Astrocyte (in vitro differentiated cells and primary cell): ENCODE measurements at regions not wholly inside any gene's neighbourhood (a gene's known extent, or its start where the extent isn't known, plus 50 kb on each side); places are given as distances from the start of the nearest gene placed in this dataset.

Experiments used
- DNase-seq: peaks from one replicate; pipeline ENCODE4 v3.0.0-alpha.2; 2010; ENCODE audit warnings: low read depth
- FAIRE-seq: peaks from 2 replicates; lab custom pipeline; 2011; peaks lifted over from hg19 to GRCh38; lab: Jason Lieb, UNC
- H2AFZ ChIP-seq: 2 replicates; pipeline ENCODE4 v1.6.0; 2012; ENCODE audit warnings: low read depth, low read length, inconsistent platforms
- H3K27ac ChIP-seq: 2 replicates; pipeline ENCODE4 v1.5.1; 2011; ENCODE audit warnings: low read depth, low read length, inconsistent platforms
- H3K27me3 ChIP-seq: 2 replicates; pipeline ENCODE4 v1.6.0; 2011; ENCODE audit warnings: low read length, inconsistent platforms; ENCODE audit not compliant: insufficient read depth
- H3K36me3 ChIP-seq: 2 replicates; pipeline ENCODE4 v1.5.1; 2011; ENCODE audit warnings: low read length, inconsistent platforms; ENCODE audit not compliant: insufficient read depth
- H3K4me1 ChIP-seq: 2 replicates; pipeline ENCODE4 v1.5.1; 2011; ENCODE audit warnings: low read length, inconsistent platforms; ENCODE audit not compliant: insufficient read depth
- H3K4me2 ChIP-seq: 2 replicates; pipeline ENCODE4 v1.6.0; 2012; ENCODE audit warnings: low read length, inconsistent platforms
- H3K4me3 ChIP-seq: 2 replicates; pipeline ENCODE4 v1.5.1; 2011; ENCODE audit warnings: low read depth, mild to moderate bottlenecking, low read length, inconsistent platforms; ENCODE audit not compliant: insufficient read depth
- H3K79me2 ChIP-seq: 2 replicates; pipeline ENCODE4 v1.6.0; 2012; ENCODE audit warnings: mild to moderate bottlenecking, low read length, inconsistent platforms; ENCODE audit not compliant: insufficient read depth
- H3K9ac ChIP-seq: 2 replicates; pipeline ENCODE4 v1.6.0; 2012; ENCODE audit warnings: mild to moderate bottlenecking, low read length, inconsistent platforms
- H3K9me3 ChIP-seq: 2 replicates; pipeline ENCODE4 v1.5.1; 2012; ENCODE audit warnings: low read depth, mild to moderate bottlenecking, low read length, inconsistent platforms; ENCODE audit not compliant: insufficient read depth
- H4K20me1 ChIP-seq: 2 replicates; pipeline ENCODE4 v1.6.0; 2012; ENCODE audit warnings: low read length, inconsistent platforms; ENCODE audit not compliant: insufficient read depth
- H3K27ac Mint-ChIP-seq: one replicate; pipeline ENCODE4 v1.8.0; 2021; ENCODE audit warnings: mild to moderate bottlenecking, mixed read lengths; ENCODE audit not compliant: unreplicated experiment
- H3K27me3 Mint-ChIP-seq: one replicate; pipeline ENCODE4 v1.8.0; 2021; ENCODE audit warnings: low read depth, mixed read lengths; ENCODE audit not compliant: unreplicated experiment
- H3K36me3 Mint-ChIP-seq: one replicate; pipeline ENCODE4 v1.8.0; 2021; ENCODE audit warnings: low read depth, mixed read lengths; ENCODE audit not compliant: unreplicated experiment
- H3K4me1 Mint-ChIP-seq: one replicate; pipeline ENCODE4 v1.8.0; 2021; ENCODE audit warnings: low read depth, mixed read lengths; ENCODE audit not compliant: unreplicated experiment
- H3K4me3 Mint-ChIP-seq: one replicate; pipeline ENCODE4 v1.8.0; 2021; ENCODE audit warnings: mild to moderate bottlenecking, moderate library complexity, mixed read lengths; ENCODE audit not compliant: unreplicated experiment
- H3K9me3 Mint-ChIP-seq: one replicate; pipeline ENCODE4 v1.8.0; 2021; ENCODE audit warnings: mild to moderate bottlenecking, mixed read lengths; ENCODE audit not compliant: unreplicated experiment
- CTCF ChIP-seq: IDR thresholded peaks from 2 replicates; pipeline ENCODE4 v1.5.1; 2011; ENCODE audit warnings: low read depth, mild to moderate bottlenecking, inconsistent platforms, low read length, moderate library complexity; ENCODE audit not compliant: insufficient read depth
- EZH2 ChIP-seq: IDR thresholded peaks from 2 replicates; pipeline ENCODE4 v1.6.1; 2012; ENCODE audit warnings: mild to moderate bottlenecking, low read length, inconsistent platforms; ENCODE audit not compliant: insufficient read depth

GRCh38 chr1:70573317-70573843, 162.3 kb downstream of the CTH start:
- H3K27me3 ChIP-seq = no peaks in the 10 kb centered on the region
- FAIRE-seq (no peak), DNase-seq (no peak)
- no peak for TF ChIP-seq EZH2
- TF ChIP-seq CTCF = no peak
- Mint-ChIP-seq H3K4me1 (no peaks in the 10 kb centered on the region), H3K4me3 (no peak overlapping the region), H3K27ac (no peak overlapping the region), H3K9me3 (no peaks in the 10 kb centered on the region), H3K36me3 (no peaks in the 10 kb centered on the region), H3K27me3 (no peaks in the 10 kb centered on the region)
- H3K79me2 ChIP-seq = no peaks in the 10 kb centered on the region
- no peak overlapping the region for H3K4me2 ChIP-seq
- H3K4me3 ChIP-seq = no peak overlapping the region
- H3K9me3 ChIP-seq = no peaks in the 10 kb centered on the region
- no peak overlapping the region for H2AFZ ChIP-seq
- no peak overlapping the region for H3K27ac ChIP-seq
- no peak overlapping the region for H3K9ac ChIP-seq
- no peaks in the 10 kb centered on the region for H3K36me3 ChIP-seq
- H3K4me1 ChIP-seq = no peaks in the 10 kb centered on the region
- H4K20me1 ChIP-seq = no peaks in the 10 kb centered on the region

- H3K27me3 Mint-ChIP-seq = no peaks in the 10 kb centered on the region
- H3K4me1 ChIP-seq = no peaks in the 10 kb centered on the region
- FAIRE-seq = no peak
Measured at GRCh38 chr1:70581661-70582060, 170.6 kb downstream of the CTH start.

More at GRCh38 chr1:70581661-70582060, 170.6 kb downstream of the CTH start:
- Mint-ChIP-seq H3K9me3 (no peaks in the 10 kb centered on the region), H3K27ac (no peak overlapping the region), H3K36me3 (no peaks in the 10 kb centered on the region), H3K4me3 (no peak overlapping the region), H3K4me1 (no peaks in the 10 kb centered on the region)
- H3K27me3 ChIP-seq = no peaks in the 10 kb centered on the region
- H4K20me1 ChIP-seq = no peaks in the 10 kb centered on the region
- TF ChIP-seq CTCF (no peak), EZH2 (no peak)
- H3K4me3 ChIP-seq = no peak overlapping the region
- no peak overlapping the region for H3K4me2 ChIP-seq
- H3K79me2 ChIP-seq = no peaks in the 10 kb centered on the region
- no peak overlapping the region for H2AFZ ChIP-seq
- H3K27ac ChIP-seq = no peak overlapping the region
- no peaks in the 10 kb centered on the region for H3K9me3 ChIP-seq
- DNase-seq = no peak
- H3K36me3 ChIP-seq = no peaks in the 10 kb centered on the region
- H3K9ac ChIP-seq = no peak overlapping the region
